ENCODE measurements at regions not wholly inside any gene's neighbourhood (a gene's known extent, or its start where the extent isn't known, plus 50 kb on each side); places are given as distances from the start of the nearest gene placed in this dataset.

- no peak for DNase-seq (ENCODE audit: extremely low spot score)
- no peak for TF ChIP-seq CTCF (IDR thresholded peaks at IDR 0.05; ENCODE audit: control extremely low read depth, extremely low read depth, low read depth, missing control alignments)
- ChIA-PET CTCF (interaction anchor here (1.7 kb wide), 1 partner anchor 11 kb away, joined by 5 read pairs; no protein-coding TSS in a partner anchor), POLR2A (no interaction called here)
These were observed 357.2 kb upstream of the TNRC6C start for GRCh38 chr17:77601054-77601979.

GRCh38 chr17:77602062-77602746, 356.3 kb upstream of the TNRC6C start:
- ChIA-PET CTCF (interaction anchor here (1.3 to 2.3 kb wide), 3 partner anchors 11 to 59 kb away, joined by 4 to 5 read pairs (median 5); no protein-coding TSS in a partner anchor), POLR2A (no interaction called here)
- no peak for TF ChIP-seq CTCF (IDR thresholded peaks at IDR 0.05; ENCODE audit: control extremely low read depth, extremely low read depth, low read depth, missing control alignments)
- no peak for DNase-seq (ENCODE audit: extremely low spot score)

- no peak for TF ChIP-seq CTCF (IDR thresholded peaks at IDR 0.05; ENCODE audit: control extremely low read depth, extremely low read depth, low read depth, missing control alignments)
- POLR2A ChIA-PET: no interaction called here
- CTCF ChIA-PET: interaction anchor here (1.3 to 2.3 kb wide), 2 partner anchors 17 to 60 kb away, joined by 4 to 5 read pairs; no protein-coding TSS in a partner anchor
- DNase-seq (ENCODE audit: extremely low spot score): no peak
These were observed 355.4 kb upstream of the TNRC6C start for GRCh38 chr17:77602883-77603640.

- CTCF ChIA-PET: interaction anchor here (2.3 kb wide), 1 partner anchor 16 kb away, joined by 5 read pairs; no protein-coding TSS in a partner anchor
- no peak for DNase-seq (ENCODE audit: extremely low spot score)
- POLR2A ChIA-PET: interaction anchor here (0.6 kb wide), 1 partner anchor 60 kb away, joined by 3 read pairs; no protein-coding TSS in a partner anchor
- TF ChIP-seq CTCF (IDR thresholded peaks at IDR 0.05; ENCODE audit: control extremely low read depth, extremely low read depth, low read depth, missing control alignments): no peak
These were observed 354.1 kb upstream of the TNRC6C start for GRCh38 chr17:77604301-77604972.

GRCh38 chr17:77604973-77605313, 353.6 kb upstream of the TNRC6C start:
- ChIA-PET POLR2A (no interaction called here), CTCF (no interaction called here)
- no peak for DNase-seq (ENCODE audit: extremely low spot score)
- TF ChIP-seq CTCF (IDR thresholded peaks at IDR 0.05; ENCODE audit: control extremely low read depth, extremely low read depth, low read depth, missing control alignments): no peak
